Neural cell (in vitro differentiated cells): ENCODE measurements at regions not wholly inside any gene's neighbourhood (a gene's known extent, or its start where the extent isn't known, plus 50 kb on each side); places are given as distances from the start of the nearest gene placed in this dataset.

Experiments
- EZH2 ChIP-seq: fragments of 200-600, 300-800 bp; shearing (Covaris generic), sonication (generic); IDR thresholded peaks from 2 replicates; pipeline ENCODE4 v1.6.1; 2014; ENCODE audit warnings: antibody characterized with exemption, low read length, borderline replicate concordance, mild to moderate bottlenecking; ENCODE audit not compliant: insufficient read depth, poor library complexity, severe bottlenecking
- POLR2AphosphoS5 ChIP-seq: IDR thresholded peaks from 2 replicates; pipeline ENCODE4 v1.6.1; 2012
- RAD21 ChIP-seq: fragments of 450-650 bp; conservative IDR thresholded peaks from 2 replicates; pipeline ENCODE4 v1.6.1; 2014; ENCODE audit warnings: antibody characterized with exemption, mild to moderate bottlenecking, moderate library complexity
- TF ChIP-seq, protein P1 (sequence below): IDR thresholded peaks from 2 replicates; pipeline ENCODE4 v1.6.1; 2012; ENCODE audit warnings: borderline replicate concordance
- TF ChIP-seq, protein P2 (sequence below): fragments of 450-650 bp; IDR thresholded peaks from 2 replicates; pipeline ENCODE4 v1.5.1; 2014; ENCODE audit warnings: antibody characterized with exemption, mild to moderate bottlenecking, moderate library complexity; ENCODE audit not compliant: poor library complexity, severe bottlenecking

DNA sequence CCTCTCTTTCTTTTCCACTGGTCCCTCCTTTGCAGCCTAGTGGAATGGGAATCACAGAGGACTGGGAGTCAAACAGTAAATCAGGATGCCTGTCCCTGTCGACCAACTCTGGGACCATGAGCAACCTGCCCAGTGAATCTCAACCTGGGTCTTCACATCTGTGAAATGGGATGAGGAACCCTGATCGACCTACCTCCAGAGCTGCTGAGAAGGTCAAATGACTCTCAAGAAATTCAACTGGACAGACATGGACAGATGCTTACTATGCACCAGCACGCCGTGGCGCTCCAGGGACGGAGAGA is 73.3 kb upstream of the TAF1B start:
- TF ChIP-seq POLR2AphosphoS5: no peak
- TF ChIP-seq, protein P1, sequence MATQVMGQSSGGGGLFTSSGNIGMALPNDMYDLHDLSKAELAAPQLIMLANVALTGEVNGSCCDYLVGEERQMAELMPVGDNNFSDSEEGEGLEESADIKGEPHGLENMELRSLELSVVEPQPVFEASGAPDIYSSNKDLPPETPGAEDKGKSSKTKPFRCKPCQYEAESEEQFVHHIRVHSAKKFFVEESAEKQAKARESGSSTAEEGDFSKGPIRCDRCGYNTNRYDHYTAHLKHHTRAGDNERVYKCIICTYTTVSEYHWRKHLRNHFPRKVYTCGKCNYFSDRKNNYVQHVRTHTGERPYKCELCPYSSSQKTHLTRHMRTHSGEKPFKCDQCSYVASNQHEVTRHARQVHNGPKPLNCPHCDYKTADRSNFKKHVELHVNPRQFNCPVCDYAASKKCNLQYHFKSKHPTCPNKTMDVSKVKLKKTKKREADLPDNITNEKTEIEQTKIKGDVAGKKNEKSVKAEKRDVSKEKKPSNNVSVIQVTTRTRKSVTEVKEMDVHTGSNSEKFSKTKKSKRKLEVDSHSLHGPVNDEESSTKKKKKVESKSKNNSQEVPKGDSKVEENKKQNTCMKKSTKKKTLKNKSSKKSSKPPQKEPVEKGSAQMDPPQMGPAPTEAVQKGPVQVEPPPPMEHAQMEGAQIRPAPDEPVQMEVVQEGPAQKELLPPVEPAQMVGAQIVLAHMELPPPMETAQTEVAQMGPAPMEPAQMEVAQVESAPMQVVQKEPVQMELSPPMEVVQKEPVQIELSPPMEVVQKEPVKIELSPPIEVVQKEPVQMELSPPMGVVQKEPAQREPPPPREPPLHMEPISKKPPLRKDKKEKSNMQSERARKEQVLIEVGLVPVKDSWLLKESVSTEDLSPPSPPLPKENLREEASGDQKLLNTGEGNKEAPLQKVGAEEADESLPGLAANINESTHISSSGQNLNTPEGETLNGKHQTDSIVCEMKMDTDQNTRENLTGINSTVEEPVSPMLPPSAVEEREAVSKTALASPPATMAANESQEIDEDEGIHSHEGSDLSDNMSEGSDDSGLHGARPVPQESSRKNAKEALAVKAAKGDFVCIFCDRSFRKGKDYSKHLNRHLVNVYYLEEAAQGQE: no peak
- TF ChIP-seq, protein P2, sequence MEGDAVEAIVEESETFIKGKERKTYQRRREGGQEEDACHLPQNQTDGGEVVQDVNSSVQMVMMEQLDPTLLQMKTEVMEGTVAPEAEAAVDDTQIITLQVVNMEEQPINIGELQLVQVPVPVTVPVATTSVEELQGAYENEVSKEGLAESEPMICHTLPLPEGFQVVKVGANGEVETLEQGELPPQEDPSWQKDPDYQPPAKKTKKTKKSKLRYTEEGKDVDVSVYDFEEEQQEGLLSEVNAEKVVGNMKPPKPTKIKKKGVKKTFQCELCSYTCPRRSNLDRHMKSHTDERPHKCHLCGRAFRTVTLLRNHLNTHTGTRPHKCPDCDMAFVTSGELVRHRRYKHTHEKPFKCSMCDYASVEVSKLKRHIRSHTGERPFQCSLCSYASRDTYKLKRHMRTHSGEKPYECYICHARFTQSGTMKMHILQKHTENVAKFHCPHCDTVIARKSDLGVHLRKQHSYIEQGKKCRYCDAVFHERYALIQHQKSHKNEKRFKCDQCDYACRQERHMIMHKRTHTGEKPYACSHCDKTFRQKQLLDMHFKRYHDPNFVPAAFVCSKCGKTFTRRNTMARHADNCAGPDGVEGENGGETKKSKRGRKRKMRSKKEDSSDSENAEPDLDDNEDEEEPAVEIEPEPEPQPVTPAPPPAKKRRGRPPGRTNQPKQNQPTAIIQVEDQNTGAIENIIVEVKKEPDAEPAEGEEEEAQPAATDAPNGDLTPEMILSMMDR: no peak
- no peak for TF ChIP-seq EZH2
- TF ChIP-seq RAD21: no peak
